Esophagus muscularis mucosa (tissue), 4 donors: ENCODE measurements at regions not wholly inside any gene's neighbourhood (a gene's known extent, or its start where the extent isn't known, plus 50 kb on each side); places are given as distances from the start of the nearest gene placed in this dataset.

Source experiments
- DNase-seq: peaks from one replicate; pipeline ENCODE4 v3.0.0-alpha.2; 2017; ENCODE audit errors: extremely low spot score
- H3K27ac ChIP-seq, 4 donors: fragments of 200-600 bp; sonication (generic); replicated peaks in 1 of 4; 1 replicate in 3 of 4; 2 replicates in 1 of 4; pipeline ENCODE4 v1.5.1; 2016 to 2019; ENCODE audit warnings: mild to moderate bottlenecking in 1 of 4
- H3K27me3 ChIP-seq, 4 donors: fragments of 200-600 bp; sonication (generic); one replicate each; pipeline versions ENCODE4 v1.5.1 to v1.6.0; 2016 to 2019
- H3K36me3 ChIP-seq, 4 donors: fragments of 200-600 bp; sonication (generic); one replicate each; pipeline ENCODE4 v1.5.1; 2016 to 2019
- H3K4me1 ChIP-seq, 4 donors: fragments of 200-600 bp; sonication (generic); one replicate each; pipeline ENCODE4 v1.5.1; 2016 to 2019
- H3K4me3 ChIP-seq, 4 donors: fragments of 200-600 bp; sonication (generic); 1 replicate in 2 of 4; 2 replicates in 2 of 4; pipeline ENCODE4 v1.5.1; 2016 to 2019; ENCODE audit warnings: mild to moderate bottlenecking in 4 of 4, moderate library complexity in 1 of 4
- H3K9me3 ChIP-seq, 4 donors: fragments of 200-600 bp; sonication (generic); 1 replicate in 3 of 4; 2 replicates in 1 of 4; pipeline ENCODE4 v1.5.1; 2016 to 2019
- CTCF ChIP-seq, 3 experiments: fragments of 200-600 bp in 2 of 3; fragments of 450-650 bp in 1 of 3; sonication (generic) in 2 of 3; IDR thresholded peaks; one replicate each; pipeline ENCODE4 v1.5.1; 2017 to 2019; ENCODE audit warnings: antibody characterized with exemption in 3 of 3, mild to moderate bottlenecking in 2 of 3, moderate library complexity in 1 of 3
- EP300 ChIP-seq: sonication (generic); formaldehyde crosslinking; IDR thresholded peaks from one replicate; pipeline ENCODE4 v1.6.1; 2017; ENCODE audit warnings: antibody characterized with exemption
- POLR2A ChIP-seq: fragments of 450-650 bp; IDR thresholded peaks from one replicate; pipeline ENCODE4 v1.6.1; 2017; ENCODE audit warnings: antibody characterized with exemption, moderate library complexity, mild to moderate bottlenecking, low read depth
- POLR2AphosphoS5 ChIP-seq, 2 donors: sonication (generic); formaldehyde crosslinking; IDR thresholded peaks; one replicate each; pipeline ENCODE4 v1.6.1; 2017; ENCODE audit warnings: antibody characterized with exemption in 2 of 2
- WGBS: methylation state at CpG from one replicate; pipeline ENCODE4 v1.1.5; 2018; 5-methylcytosine and 5-hydroxymethylcytosine counted together
- intact Hi-C: fragments of 100-400 bp; cut with DNase I; formaldehyde crosslinking; loops from one replicate; pipeline ENCODE4 v1.15.1; 2023

GRCh38 chr19:29326849-29327840 lies 114.2 kb upstream of the UQCRFS1 start:
- intact Hi-C loops, result no loop called here
- H3K4me1 ChIP-seq, result no peaks in the 10 kb centered on the region
- no peak overlapping the region for H3K27ac ChIP-seq
- H3K9me3 ChIP-seq, result no peaks in the 10 kb centered on the region
- peaks cover 0 to 17% (median 0%) of the 10 kb centered on the region in 4 donors for H3K27me3 ChIP-seq
- H3K36me3 ChIP-seq, result no peaks in the 10 kb centered on the region
- DNase-seq, result peak; percentile 90
- no peak overlapping the region for H3K4me3 ChIP-seq
- 32% methylated on average over 12 of the region's 14 CpGs for WGBS
- TF ChIP-seq CTCF (IDR thresholded peaks at IDR 0.05), result no peak
- TF ChIP-seq POLR2A, result no peak
- TF ChIP-seq EP300, result no peak
- TF ChIP-seq POLR2AphosphoS5 (IDR thresholded peaks at IDR 0.05), result no peak

- 43% methylated on average over 2 of the region's 2 CpGs for WGBS
- no peak overlapping the region for H3K4me3 ChIP-seq
- H3K9me3 ChIP-seq, result no peaks in the 10 kb centered on the region
- H3K27ac ChIP-seq, result no peak overlapping the region
- no peak for TF ChIP-seq EP300
- no peak for TF ChIP-seq CTCF (IDR thresholded peaks at IDR 0.05)
- no peaks in the 10 kb centered on the region for H3K36me3 ChIP-seq
- no peaks in the 10 kb centered on the region for H3K4me1 ChIP-seq
- intact Hi-C loops, result no loop called here
- peak; percentile 83 for DNase-seq
- H3K27me3 ChIP-seq, result peaks cover 0 to 13% (median 0%) of the 10 kb centered on the region in 4 donors
These were observed 115.6 kb upstream of the UQCRFS1 start for GRCh38 chr19:29328586-29328985.

- 70% methylated on average over 4 of the region's 5 CpGs for WGBS
- DNase-seq, result peak; percentile 74
- no peak for TF ChIP-seq POLR2A
- no peak for TF ChIP-seq POLR2AphosphoS5 (IDR thresholded peaks at IDR 0.05)
- TF ChIP-seq CTCF (IDR thresholded peaks at IDR 0.05), result no peak
- no peak for TF ChIP-seq EP300
These were observed 116.6 kb upstream of the UQCRFS1 start for GRCh38 chr19:29329460-29330134.

GRCh38 chr19:29336425-29336824 lies 123.5 kb upstream of the UQCRFS1 start:
- intact Hi-C loops, result no loop called here
- TF ChIP-seq CTCF (IDR thresholded peaks at IDR 0.05), result no peak
- TF ChIP-seq POLR2A, result no peak
- TF ChIP-seq EP300, result no peak
- TF ChIP-seq POLR2AphosphoS5 (IDR thresholded peaks at IDR 0.05), result no peak
- WGBS, result 70% methylated on average over 5 of the region's 5 CpGs

More at GRCh38 chr19:29329460-29330134, 116.6 kb upstream of the UQCRFS1 start:
- intact Hi-C loops, result no loop called here
- H3K27ac ChIP-seq, result no peak overlapping the region
- H3K27me3 ChIP-seq, result peaks cover 0 to 15% (median 0%) of the 10 kb centered on the region in 4 donors
- no peak overlapping the region for H3K4me3 ChIP-seq
- no peaks in the 10 kb centered on the region for H3K36me3 ChIP-seq
- no peaks in the 10 kb centered on the region for H3K9me3 ChIP-seq
- no peaks in the 10 kb centered on the region for H3K4me1 ChIP-seq

More at GRCh38 chr19:29336425-29336824, 123.5 kb upstream of the UQCRFS1 start:
- H3K4me3 ChIP-seq, result no peak overlapping the region
- no peaks in the 10 kb centered on the region for H3K36me3 ChIP-seq
- DNase-seq, result no peak
- no peaks in the 10 kb centered on the region for H3K4me1 ChIP-seq
- H3K27me3 ChIP-seq, result peaks cover 0 to 17% (median 0%) of the 10 kb centered on the region in 4 donors
- H3K27ac ChIP-seq, result no peak overlapping the region
- peaks cover 0 to 5% (median 2%) of the 10 kb centered on the region in 4 donors for H3K9me3 ChIP-seq
